ENCODE measurements at regions not wholly inside any gene's neighbourhood (a gene's known extent, or its start where the extent isn't known, plus 50 kb on each side); places are given as distances from the start of the nearest gene placed in this dataset.

DNA sequence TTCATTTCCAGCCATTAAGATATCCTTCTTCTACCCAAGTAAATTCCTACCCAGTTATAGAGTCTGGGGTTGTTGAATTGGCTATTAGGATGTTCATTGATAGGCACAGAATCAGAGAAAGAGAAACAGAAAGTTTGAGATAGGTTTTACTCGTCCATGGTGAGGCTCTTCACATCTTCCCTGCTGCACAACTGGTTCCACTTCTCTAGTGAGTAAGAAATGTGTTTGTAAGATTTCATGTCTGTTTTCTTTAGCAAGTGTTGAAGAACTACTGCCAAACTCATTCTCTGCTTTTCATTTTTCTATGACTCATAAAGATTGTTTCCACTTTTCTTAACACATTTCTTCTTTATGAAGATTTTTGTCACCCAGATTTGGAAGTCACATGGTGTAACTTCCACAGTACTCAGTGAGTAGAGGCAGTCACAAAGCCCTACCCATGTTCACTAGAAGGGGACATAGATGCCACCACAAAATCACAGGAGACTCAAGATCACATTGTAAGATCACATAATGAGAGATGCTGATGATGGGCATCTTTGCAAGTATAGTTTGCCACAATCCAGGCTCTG, 152.3 kb downstream of the SNX7 start:
- Histone ChIP-seq H3K14ac (ENCODE audit: low read length) (no peak overlapping the region), H3K4me3 (ENCODE audit: low read depth, low read length) (no peak overlapping the region), H3K4me1 (ENCODE audit: control insufficient read depth in 1 of 2, insufficient read depth in 2 of 2, low read length in 2 of 2) (no peaks in the 10 kb centered on the region), H3K4ac (ENCODE audit: low read depth, low read length) (no peak overlapping the region), H4K91ac (ENCODE audit: low read depth, low read length) (no peak overlapping the region), H2BK12ac (ENCODE audit: low read length) (no peak overlapping the region), H4K8ac (ENCODE audit: low read depth, low read length) (no peak overlapping the region), H2BK5ac (ENCODE audit: low read depth, low read length, poor library complexity) (no peak overlapping the region), H3K9ac (ENCODE audit: low read length) (no peak overlapping the region), H2AK5ac (ENCODE audit: low read length) (no peak overlapping the region), H3K18ac (ENCODE audit: low read length) (no peak overlapping the region), H3K27me3 (ENCODE audit: insufficient read depth, low read length) (no peaks in the 10 kb centered on the region), H3K9me3 (ENCODE audit: insufficient read depth, low read depth, low read length) (peaks cover 3% of the 10 kb centered on the region), H3K27ac (ENCODE audit: low read depth, low read length) (no peak overlapping the region), H4K12ac (ENCODE audit: low read depth, low read length) (no peak overlapping the region), H2BK120ac (ENCODE audit: insufficient read depth, low read length, poor library complexity) (no peak overlapping the region), H3K79me2 (ENCODE audit: control insufficient read depth, insufficient read depth, low read length, poor library complexity) (no peaks in the 10 kb centered on the region), H3K79me1 (ENCODE audit: low read length) (no peaks in the 10 kb centered on the region), H3K36me3 (ENCODE audit: control insufficient read depth in 1 of 2, insufficient read depth in 2 of 2, low read length in 2 of 2) (no peaks in the 10 kb centered on the region), H2AFZ (ENCODE audit: insufficient read depth, low read length, poor library complexity) (no peak overlapping the region), H3K23ac (ENCODE audit: low read length) (no peak overlapping the region), H3K4me2 (ENCODE audit: low read length) (no peak overlapping the region)
- DNase-seq = no peak
- no CpG with 5 or more reads among the region's 1 CpG for WGBS (ENCODE audit: extremely low coverage, insufficient coverage, insufficient read length)

GRCh38 chr1:98817821-98818220, 156.3 kb downstream of the SNX7 start:
- no peak overlapping the region for H3K4me3 ChIP-seq (ENCODE audit: low read depth, low read length)
- no peak overlapping the region for H4K12ac ChIP-seq (ENCODE audit: low read depth, low read length)
- H3K27ac ChIP-seq (ENCODE audit: low read depth, low read length) = no peak overlapping the region

GRCh38 chr1:98821379-98821778, 159.9 kb downstream of the SNX7 start:
- Histone ChIP-seq H2AFZ (ENCODE audit: insufficient read depth, low read length, poor library complexity) (no peak overlapping the region), H3K27me3 (ENCODE audit: insufficient read depth, low read length) (no peaks in the 10 kb centered on the region), H4K8ac (ENCODE audit: low read depth, low read length) (no peak overlapping the region), H2BK120ac (ENCODE audit: insufficient read depth, low read length, poor library complexity) (no peak overlapping the region), H3K4me1 (ENCODE audit: control insufficient read depth in 1 of 2, insufficient read depth in 2 of 2, low read length in 2 of 2) (no peaks in the 10 kb centered on the region), H3K79me2 (ENCODE audit: control insufficient read depth, insufficient read depth, low read length, poor library complexity) (no peaks in the 10 kb centered on the region), H4K91ac (ENCODE audit: low read depth, low read length) (no peak overlapping the region), H3K23ac (ENCODE audit: low read length) (no peak overlapping the region), H3K36me3 (ENCODE audit: control insufficient read depth in 1 of 2, insufficient read depth in 2 of 2, low read length in 2 of 2) (no peaks in the 10 kb centered on the region), H3K4me3 (ENCODE audit: low read depth, low read length) (no peak overlapping the region), H2AK5ac (ENCODE audit: low read length) (no peak overlapping the region), H3K79me1 (ENCODE audit: low read length) (no peaks in the 10 kb centered on the region), H2BK12ac (ENCODE audit: low read length) (no peak overlapping the region), H3K18ac (ENCODE audit: low read length) (no peak overlapping the region), H3K9ac (ENCODE audit: low read length) (no peak overlapping the region), H3K4ac (ENCODE audit: low read depth, low read length) (no peak overlapping the region), H3K9me3 (ENCODE audit: insufficient read depth, low read depth, low read length) (peaks cover 1% of the 10 kb centered on the region), H2BK5ac (ENCODE audit: low read depth, low read length, poor library complexity) (no peak overlapping the region), H4K12ac (ENCODE audit: low read depth, low read length) (no peak overlapping the region), H3K4me2 (ENCODE audit: low read length) (no peak overlapping the region), H3K14ac (ENCODE audit: low read length) (no peak overlapping the region), H3K27ac (ENCODE audit: low read depth, low read length) (no peak overlapping the region)
- no CpG with 5 or more reads among the region's 1 CpG for WGBS (ENCODE audit: extremely low coverage, insufficient coverage, insufficient read length)
- no peak for DNase-seq

More at GRCh38 chr1:98817821-98818220, 156.3 kb downstream of the SNX7 start:
- H2AK5ac ChIP-seq (ENCODE audit: low read length) = no peak overlapping the region
- no peak overlapping the region for H2BK5ac ChIP-seq (ENCODE audit: low read depth, low read length, poor library complexity)
- H3K4me1 ChIP-seq (ENCODE audit: control insufficient read depth in 1 of 2, insufficient read depth in 2 of 2, low read length in 2 of 2) = no peaks in the 10 kb centered on the region
- H3K79me1 ChIP-seq (ENCODE audit: low read length) = no peaks in the 10 kb centered on the region
- no peak overlapping the region for H3K9ac ChIP-seq (ENCODE audit: low read length)
- H4K91ac ChIP-seq (ENCODE audit: low read depth, low read length) = no peak overlapping the region
- H2BK120ac ChIP-seq (ENCODE audit: insufficient read depth, low read length, poor library complexity) = no peak overlapping the region
- no peak overlapping the region for H4K8ac ChIP-seq (ENCODE audit: low read depth, low read length)
- H2BK12ac ChIP-seq (ENCODE audit: low read length) = no peak overlapping the region
- no peak overlapping the region for H3K18ac ChIP-seq (ENCODE audit: low read length)
- H3K9me3 ChIP-seq (ENCODE audit: insufficient read depth, low read depth, low read length) = peaks cover 1% of the 10 kb centered on the region
- H3K4me2 ChIP-seq (ENCODE audit: low read length) = no peak overlapping the region
- no peak overlapping the region for H3K14ac ChIP-seq (ENCODE audit: low read length)
- no peaks in the 10 kb centered on the region for H3K79me2 ChIP-seq (ENCODE audit: control insufficient read depth, insufficient read depth, low read length, poor library complexity)
- H3K27me3 ChIP-seq (ENCODE audit: insufficient read depth, low read length) = no peaks in the 10 kb centered on the region
- H2AFZ ChIP-seq (ENCODE audit: insufficient read depth, low read length, poor library complexity) = no peak overlapping the region
- H3K23ac ChIP-seq (ENCODE audit: low read length) = no peak overlapping the region
- DNase-seq = no peak
- WGBS (ENCODE audit: extremely low coverage, insufficient coverage, insufficient read length) = no CpG with 5 or more reads among the region's 4 CpGs
- no peak overlapping the region for H3K4ac ChIP-seq (ENCODE audit: low read depth, low read length)
- no peaks in the 10 kb centered on the region for H3K36me3 ChIP-seq (ENCODE audit: control insufficient read depth in 1 of 2, insufficient read depth in 2 of 2, low read length in 2 of 2)

GRCh38 chr1:98824736-98825135, 163.2 kb downstream of the SNX7 start:
- H3K9ac ChIP-seq (ENCODE audit: low read length) = no peak overlapping the region
- no peak overlapping the region for H2AFZ ChIP-seq (ENCODE audit: insufficient read depth, low read length, poor library complexity)
- no peak overlapping the region for H2AK5ac ChIP-seq (ENCODE audit: low read length)
- no peaks in the 10 kb centered on the region for H3K36me3 ChIP-seq (ENCODE audit: control insufficient read depth in 1 of 2, insufficient read depth in 2 of 2, low read length in 2 of 2)
- H4K12ac ChIP-seq (ENCODE audit: low read depth, low read length) = no peak overlapping the region
- no peak overlapping the region for H3K4me2 ChIP-seq (ENCODE audit: low read length)
- no peak overlapping the region for H3K18ac ChIP-seq (ENCODE audit: low read length)
- no peak overlapping the region for H3K14ac ChIP-seq (ENCODE audit: low read length)
- H3K9me3 ChIP-seq (ENCODE audit: insufficient read depth, low read depth, low read length) = no peaks in the 10 kb centered on the region
- no peaks in the 10 kb centered on the region for H3K79me1 ChIP-seq (ENCODE audit: low read length)
- H3K4me1 ChIP-seq (ENCODE audit: control insufficient read depth in 1 of 2, insufficient read depth in 2 of 2, low read length in 2 of 2) = no peaks in the 10 kb centered on the region
- no peak overlapping the region for H3K27ac ChIP-seq (ENCODE audit: low read depth, low read length)
- H3K4me3 ChIP-seq (ENCODE audit: low read depth, low read length) = no peak overlapping the region
- no peak for DNase-seq
- no CpG with 5 or more reads among the region's 3 CpGs for WGBS (ENCODE audit: extremely low coverage, insufficient coverage, insufficient read length)
- H3K27me3 ChIP-seq (ENCODE audit: insufficient read depth, low read length) = no peaks in the 10 kb centered on the region
- H2BK5ac ChIP-seq (ENCODE audit: low read depth, low read length, poor library complexity) = no peak overlapping the region
- H4K8ac ChIP-seq (ENCODE audit: low read depth, low read length) = no peak overlapping the region
- no peak overlapping the region for H3K4ac ChIP-seq (ENCODE audit: low read depth, low read length)
- H2BK12ac ChIP-seq (ENCODE audit: low read length) = no peak overlapping the region
- no peaks in the 10 kb centered on the region for H3K79me2 ChIP-seq (ENCODE audit: control insufficient read depth, insufficient read depth, low read length, poor library complexity)
- no peak overlapping the region for H3K23ac ChIP-seq (ENCODE audit: low read length)
- no peak overlapping the region for H2BK120ac ChIP-seq (ENCODE audit: insufficient read depth, low read length, poor library complexity)
- no peak overlapping the region for H4K91ac ChIP-seq (ENCODE audit: low read depth, low read length)
